Chondrocyte (in vitro differentiated cells): ENCODE measurements at regions not wholly inside any gene's neighbourhood (a gene's known extent, or its start where the extent isn't known, plus 50 kb on each side); places are given as distances from the start of the nearest gene placed in this dataset.
"Not testable (repeated sequence)": the region's sequence is repeated elsewhere in the genome, so short reads cannot be mapped to it uniquely, and the experiment has no call there.

Experiments
- DNase-seq: peaks from one replicate; pipeline ENCODE4 v3.0.0; 2021; ENCODE audit warnings: mixed read lengths, low spot score
- H3K27ac Mint-ChIP-seq: one replicate; pipeline ENCODE4 v1.8.0; 2021; ENCODE audit warnings: mild to moderate bottlenecking, moderate library complexity, mixed read lengths; ENCODE audit not compliant: unreplicated experiment
- H3K27me3 Mint-ChIP-seq: 2 replicates; pipeline ENCODE4 v1.8.0; 2021; ENCODE audit warnings: low read depth, mixed read lengths
- H3K36me3 Mint-ChIP-seq: 2 replicates; pipeline ENCODE4 v1.8.0; 2021; ENCODE audit warnings: low read depth, mixed read lengths
- H3K4me1 Mint-ChIP-seq: 2 replicates; pipeline ENCODE4 v1.8.0; 2021; ENCODE audit warnings: low read depth, mild to moderate bottlenecking, mixed read lengths
- H3K4me3 Mint-ChIP-seq: one replicate; pipeline ENCODE4 v1.8.0; 2021; ENCODE audit warnings: mild to moderate bottlenecking, moderate library complexity, mixed read lengths; ENCODE audit not compliant: unreplicated experiment
- H3K9me3 Mint-ChIP-seq: 2 replicates; pipeline ENCODE4 v1.8.0; 2021; ENCODE audit warnings: low read depth, mixed read lengths
- CTCF ChIP-seq: fragments of 200-600 bp; sonication (generic); IDR thresholded peaks from 2 replicates; pipeline ENCODE4 v1.5.0; 2021; ENCODE audit warnings: antibody characterized with exemption, mild to moderate bottlenecking, moderate library complexity

- Mint-ChIP-seq H3K4me3 (no peak overlapping the region), H3K36me3 (peaks cover 1% of the 10 kb centered on the region), H3K27me3 (peaks cover 56% of the 10 kb centered on the region), H3K27ac (no peak overlapping the region), H3K9me3 (peaks cover 5% of the 10 kb centered on the region), H3K4me1 (peaks cover 10% of the 10 kb centered on the region)
- TF ChIP-seq CTCF: no peak
- no peak for DNase-seq
Observed at GRCh38 chr1:147076442-147076841, 95.8 kb downstream of the PRKAB2 start.

GRCh38 chr1:147072482-147073432, 99.5 kb downstream of the PRKAB2 start:
- TF ChIP-seq CTCF: no peak
- no peak for DNase-seq
- Mint-ChIP-seq H3K4me1 (peaks cover 7% of the 10 kb centered on the region), H3K27ac (no peak overlapping the region), H3K27me3 (peaks cover 48% of the 10 kb centered on the region), H3K9me3 (peaks cover 5% of the 10 kb centered on the region), H3K4me3 (peak overlapping the region; percentile 77), H3K36me3 (peaks cover 1% of the 10 kb centered on the region)

- peaks cover 43% of the 10 kb centered on the region for H3K27me3 Mint-ChIP-seq
- H3K36me3 Mint-ChIP-seq: peaks cover 1% of the 10 kb centered on the region
- DNase-seq: no peak
- peaks cover 7% of the 10 kb centered on the region for H3K4me1 Mint-ChIP-seq
- no peak for TF ChIP-seq CTCF
- H3K9me3 Mint-ChIP-seq: peaks cover 5% of the 10 kb centered on the region
- no peak overlapping the region for H3K4me3 Mint-ChIP-seq
- no peak overlapping the region for H3K27ac Mint-ChIP-seq
Observed at GRCh38 chr1:147071142-147071541, 101.1 kb downstream of the PRKAB2 start.

GRCh38 chr1:147062956-147063355, 109.3 kb downstream of the PRKAB2 start:
- Mint-ChIP-seq H3K36me3 (no peaks in the 10 kb centered on the region), H3K27me3 (peaks cover 5% of the 10 kb centered on the region)
- no peak for TF ChIP-seq CTCF

GRCh38 chr1:147061880-147062279, 110.4 kb downstream of the PRKAB2 start:
- not testable (repeated sequence) for H3K4me1 Mint-ChIP-seq, H3K9me3 Mint-ChIP-seq

More at GRCh38 chr1:147062956-147063355, 109.3 kb downstream of the PRKAB2 start:
- Mint-ChIP-seq H3K4me3 (no peak overlapping the region), H3K27ac (no peak overlapping the region), H3K4me1 (no peaks in the 10 kb centered on the region), H3K9me3 (peaks cover 5% of the 10 kb centered on the region)
- DNase-seq: no peak

GRCh38 chr1:147053269-147053668, 115.1 kb downstream of the NBPF12 start:
- Mint-ChIP-seq H3K4me1 (no peaks in the 10 kb centered on the region), H3K9me3 (peaks cover 6% of the 10 kb centered on the region), H3K36me3 (no peaks in the 10 kb centered on the region), H3K27ac (no peak overlapping the region), H3K27me3 (peaks cover 12% of the 10 kb centered on the region), H3K4me3 (no peak overlapping the region)
- no peak for DNase-seq
- TF ChIP-seq CTCF: no peak

More at GRCh38 chr1:147061880-147062279, 110.4 kb downstream of the PRKAB2 start:
- H3K27me3 Mint-ChIP-seq, DNase-seq, H3K4me3 Mint-ChIP-seq, H3K36me3 Mint-ChIP-seq, H3K27ac Mint-ChIP-seq: not testable (repeated sequence)
